Sigmoid colon (tissue), 4 donors: ENCODE measurements at regions not wholly inside any gene's neighbourhood (a gene's known extent, or its start where the extent isn't known, plus 50 kb on each side); places are given as distances from the start of the nearest gene placed in this dataset.

Source experiments
- EP300 ChIP-seq, 4 donors: sonication (generic); formaldehyde crosslinking; IDR thresholded peaks; one replicate each; pipeline ENCODE4 v1.6.1; 2017; ENCODE audit warnings: antibody characterized with exemption in 4 of 4
- POLR2A ChIP-seq, 2 donors: fragments of 450-650 bp; IDR thresholded peaks; one replicate each; pipeline ENCODE4 v1.6.1; 2016; ENCODE audit warnings: antibody characterized with exemption in 2 of 2, mild to moderate bottlenecking in 2 of 2, moderate library complexity in 2 of 2

DNA sequence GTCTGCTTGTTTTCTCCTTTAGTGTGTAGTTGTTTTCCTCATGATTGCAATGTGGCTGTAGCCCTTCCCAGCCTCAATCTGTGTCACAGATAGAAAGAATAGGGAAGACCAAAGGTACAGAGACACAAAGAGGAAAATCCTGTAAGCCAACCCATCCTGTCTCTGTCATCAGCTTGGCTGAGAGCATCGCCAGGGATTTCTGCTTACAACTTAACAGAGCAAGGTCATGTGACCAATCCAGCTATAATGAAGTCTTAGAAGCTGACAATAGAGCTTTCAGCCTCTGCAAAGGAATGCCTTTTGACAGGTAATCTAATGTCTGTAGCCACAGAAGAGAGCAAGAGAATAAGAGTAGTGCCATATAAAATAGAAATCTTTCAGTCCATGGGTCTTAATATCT is 1598.0 kb upstream of the AGA start:
- no peak for TF ChIP-seq EP300 (IDR thresholded peaks at IDR 0.05)
- TF ChIP-seq POLR2A (IDR thresholded peaks at IDR 0.05) = no peak
